H1 (cell line): ENCODE measurements at regions not wholly inside any gene's neighbourhood (a gene's known extent, or its start where the extent isn't known, plus 50 kb on each side); places are given as distances from the start of the nearest gene placed in this dataset.

Source experiments
- CTCF ChIA-PET: fragments of 300-600 bp; sonication (Branson Sonifier 250); formaldehyde crosslinking; loops from one replicate; lab custom pipeline; 2021; ENCODE audit not compliant: partially characterized antibody; lab: Charles Lee
- POLR2A ChIA-PET: fragments of 300-600 bp; sonication (Branson Sonifier 250); formaldehyde crosslinking; loops from one replicate; lab custom pipeline; 2021; ENCODE audit warnings: inconsistent platforms; ENCODE audit not compliant: partially characterized antibody; lab: Charles Lee
- DNase-seq, 2 experiments: peaks; one replicate each; pipeline versions ENCODE4 v3.0.0 to v3.0.0-alpha.2; 2010 to 2022; ENCODE audit warnings: low spot score in 2 of 2, low read depth in 1 of 2, mixed read lengths in 1 of 2
- FAIRE-seq: peaks from 2 replicates; lab custom pipeline; 2011; peaks lifted over from hg19 to GRCh38; lab: Jason Lieb, UNC
- H2AFZ ChIP-seq: 2 replicates; pipeline ENCODE4 v1.8.1; 2012; ENCODE audit warnings: low read length, inconsistent platforms
- H2AK5ac ChIP-seq: 2 replicates; pipeline ENCODE4 v1.6.1; 2013; ENCODE audit warnings: low read depth, low read length
- H2BK120ac ChIP-seq: replicated peaks from 2 replicates; pipeline ENCODE3; 2013; ENCODE audit warnings: low read depth, low read length, inconsistent platforms
- H2BK12ac ChIP-seq: 2 replicates; pipeline ENCODE4 v1.6.1; 2013; ENCODE audit warnings: low read depth, low read length
- H2BK15ac ChIP-seq: 2 replicates; pipeline ENCODE4 v1.6.1; 2013; ENCODE audit warnings: low read length
- H2BK20ac ChIP-seq: 2 replicates; pipeline ENCODE4 v1.6.1; 2013; ENCODE audit warnings: low read length
- H2BK5ac ChIP-seq: 2 replicates; pipeline ENCODE4 v1.6.1; 2013; ENCODE audit warnings: low read depth, low read length
- H3K14ac ChIP-seq: 2 replicates; pipeline ENCODE4 v1.6.1; 2013; ENCODE audit warnings: inconsistent platforms; ENCODE audit not compliant: insufficient read length
- H3K18ac ChIP-seq: 2 replicates; pipeline ENCODE4 v1.6.1; 2013; ENCODE audit warnings: low read length; ENCODE audit errors: extremely low read depth
- H3K23ac ChIP-seq: 2 replicates; pipeline ENCODE4 v1.6.1; 2013; ENCODE audit warnings: inconsistent platforms; ENCODE audit not compliant: insufficient read length
- H3K23me2 ChIP-seq: 2 replicates; pipeline ENCODE4 v1.6.1; 2013; ENCODE audit warnings: low read depth, low read length
- H3K27ac ChIP-seq: 2 replicates; pipeline ENCODE4 v1.6.1; 2011; ENCODE audit warnings: low read depth, low read length, inconsistent platforms
- H3K27me3 ChIP-seq, 4 experiments: replicated peaks in 1 of 4; 1 replicate in 1 of 4; 2 replicates in 3 of 4; pipeline versions ENCODE4 v1.6.1 to v1.8.1; 2011 to 2013; ENCODE audit warnings: low read length in 3 of 4, mild to moderate bottlenecking in 3 of 4, inconsistent platforms in 2 of 4, mixed read lengths in 2 of 4, moderate library complexity in 1 of 4; ENCODE audit not compliant: control insufficient read depth in 3 of 4, insufficient read depth in 3 of 4; ENCODE audit errors: extremely low read depth in 1 of 4
- H3K36me3 ChIP-seq, 4 experiments: 2 replicates each; pipeline versions ENCODE4 v1.6.1 to v1.8.1; 2011 to 2013; ENCODE audit warnings: mild to moderate bottlenecking in 4 of 4, low read length in 3 of 4, moderate library complexity in 2 of 4, control low read depth in 1 of 4, inconsistent platforms in 1 of 4; ENCODE audit not compliant: insufficient read depth in 4 of 4, control insufficient read depth in 2 of 4
- H3K4ac ChIP-seq: replicated peaks from 2 replicates; pipeline ENCODE3; 2013; ENCODE audit warnings: low read length, low read depth, mixed read lengths, inconsistent platforms; ENCODE audit not compliant: insufficient read length
- H3K4me1 ChIP-seq, 4 experiments: replicated peaks in 1 of 4; 1 replicate in 1 of 4; 2 replicates in 3 of 4; pipeline versions ENCODE4 v1.6.1 to v1.8.1; 2011 to 2013; ENCODE audit warnings: low read length in 3 of 4, inconsistent platforms in 2 of 4, mixed read lengths in 1 of 4; ENCODE audit not compliant: insufficient read depth in 4 of 4, control insufficient read depth in 3 of 4
- H3K4me2 ChIP-seq, 2 experiments: 2 replicates each; pipeline versions ENCODE4 v1.6.1 to v1.8.1; 2011 to 2013; ENCODE audit warnings: low read depth in 2 of 2, low read length in 2 of 2, control low read depth in 1 of 2, inconsistent platforms in 1 of 2, mild to moderate bottlenecking in 1 of 2; ENCODE audit not compliant: insufficient read depth in 1 of 2
- H3K4me3 ChIP-seq, 4 experiments: fragments of 200-600, 300-600 bp in 1 of 4; sonication (generic), shearing (Covaris generic), sonication (Bioruptor Twin) in 1 of 4; 2 replicates each; pipeline versions ENCODE4 v1.5.1 to v1.8.1; 2011 to 2016; ENCODE audit warnings: low read length in 4 of 4, low read depth in 3 of 4, control low read depth in 2 of 4, inconsistent platforms in 2 of 4, mild to moderate bottlenecking in 2 of 4, mixed read lengths in 1 of 4, moderate library complexity in 1 of 4; ENCODE audit not compliant: insufficient read depth in 2 of 4; ENCODE audit errors: extremely low read depth in 1 of 4
- H3K56ac ChIP-seq: replicated peaks from 2 replicates; pipeline ENCODE3; 2013; ENCODE audit warnings: low read depth, mild to moderate bottlenecking, mixed read lengths, low read length, inconsistent platforms; ENCODE audit not compliant: insufficient read length
- H3K79me1 ChIP-seq: 2 replicates; pipeline ENCODE4 v1.6.1; 2013; ENCODE audit warnings: low read depth, low read length, control low read depth
- H3K79me2 ChIP-seq, 2 experiments: 2 replicates each; pipeline versions ENCODE4 v1.6.1 to v1.8.1; 2012 to 2013; ENCODE audit warnings: low read length in 2 of 2, mild to moderate bottlenecking in 2 of 2, inconsistent platforms in 1 of 2; ENCODE audit not compliant: insufficient read depth in 2 of 2, control insufficient read depth in 1 of 2
- H3K9ac ChIP-seq, 4 experiments: replicated peaks in 1 of 4; 1 replicate in 1 of 4; 2 replicates in 3 of 4; pipeline versions ENCODE4 v1.6.1 to v1.8.1; 2011 to 2013; ENCODE audit warnings: low read depth in 3 of 4, low read length in 3 of 4, control low read depth in 2 of 4, mild to moderate bottlenecking in 2 of 4, moderate library complexity in 2 of 4, inconsistent platforms in 1 of 4; ENCODE audit errors: extremely low read depth in 1 of 4
- H3K9me3 ChIP-seq, 2 experiments: 2 replicates each; pipeline versions ENCODE4 v1.6.1 to v1.8.1; 2012 to 2013; ENCODE audit warnings: mild to moderate bottlenecking in 2 of 2, moderate library complexity in 2 of 2, control low read depth in 1 of 2, inconsistent platforms in 1 of 2, low read depth in 1 of 2, low read length in 1 of 2, mixed read lengths in 1 of 2; ENCODE audit not compliant: insufficient read depth in 2 of 2
- H4K20me1 ChIP-seq, 2 experiments: replicated peaks in 1 of 2; 2 replicates each; pipeline versions ENCODE3 to v1.8.1; 2011 to 2013; ENCODE audit warnings: inconsistent platforms in 2 of 2, low read length in 2 of 2, mild to moderate bottlenecking in 1 of 2; ENCODE audit not compliant: insufficient read depth in 2 of 2, control insufficient read depth in 1 of 2
- H4K5ac ChIP-seq: 2 replicates; pipeline ENCODE4 v1.6.1; 2013; ENCODE audit warnings: low read length, low read depth, mixed read lengths, inconsistent platforms; ENCODE audit not compliant: insufficient read length
- H4K8ac ChIP-seq: 2 replicates; pipeline ENCODE4 v1.8.0; 2013; ENCODE audit warnings: mild to moderate bottlenecking, moderate library complexity, low read length, inconsistent platforms; ENCODE audit not compliant: insufficient read depth; ENCODE audit errors: extremely low read depth
- H4K91ac ChIP-seq: replicated peaks from 2 replicates; pipeline ENCODE3; 2013; ENCODE audit warnings: low read length, mixed read lengths, inconsistent platforms; ENCODE audit not compliant: insufficient read length
- ATF3 ChIP-seq: IDR thresholded peaks from 2 replicates; pipeline ENCODE4 v1.6.1; 2011; ENCODE audit warnings: low read depth, mild to moderate bottlenecking, low read length; ENCODE audit not compliant: insufficient read depth
- CBX5 ChIP-seq: fragments of 300-800, 300-1000 bp; sonication (generic); IDR thresholded peaks from 2 replicates; pipeline ENCODE4 v1.7.1; 2016; ENCODE audit warnings: antibody characterized with exemption, low read length, low read depth
- E2F6 ChIP-seq: IDR thresholded peaks from 2 replicates; pipeline ENCODE4 v1.6.1; 2012; ENCODE audit warnings: inconsistent platforms
- FOSL1 ChIP-seq: IDR thresholded peaks from 2 replicates; pipeline ENCODE4 v1.6.1; 2011; ENCODE audit warnings: mild to moderate bottlenecking, low read depth, low read length, moderate library complexity; ENCODE audit not compliant: insufficient read depth
- GTF2F1 ChIP-seq: IDR thresholded peaks from 2 replicates; pipeline ENCODE4 v1.6.1; 2012; ENCODE audit warnings: low read depth, low read length, improper control_type of control experiment, borderline replicate concordance
- KDM5A ChIP-seq: fragments of 200-600 bp; IDR thresholded peaks from 2 replicates; pipeline ENCODE4 v1.7.1; 2012; ENCODE audit warnings: mild to moderate bottlenecking, low read length, inconsistent platforms, mixed read lengths
- MAX ChIP-seq: IDR thresholded peaks from 2 replicates; pipeline ENCODE4 v1.6.1; 2012; ENCODE audit warnings: inconsistent platforms
- POLR2A ChIP-seq, 2 experiments: IDR thresholded peaks; 1 replicate in 1 of 2; 2 replicates in 1 of 2; pipeline ENCODE4 v1.6.1; 2011; ENCODE audit warnings: low read depth in 2 of 2, low read length in 2 of 2, mild to moderate bottlenecking in 2 of 2; ENCODE audit errors: control extremely low read depth in 1 of 2
- POU5F1 ChIP-seq: IDR thresholded peaks from 2 replicates; pipeline ENCODE4 v1.6.1; 2011; ENCODE audit warnings: low read depth, mild to moderate bottlenecking, low read length, moderate library complexity
- RAD21 ChIP-seq, 2 experiments: IDR thresholded peaks in 1 of 2; conservative IDR thresholded peaks in 1 of 2; 2 replicates each; pipeline ENCODE4 v1.6.1; 2011; ENCODE audit warnings: low read depth in 2 of 2, low read length in 2 of 2, improper control_type of control experiment in 1 of 2, inconsistent platforms in 1 of 2, mild to moderate bottlenecking in 1 of 2, moderate library complexity in 1 of 2
- SAP30 ChIP-seq: fragments of 300-600 bp; sonication (generic); IDR thresholded peaks from 2 replicates; pipeline ENCODE4 v1.7.1; 2012; ENCODE audit warnings: low read length, moderate library complexity, mild to moderate bottlenecking, inconsistent platforms; ENCODE audit not compliant: insufficient read depth, insufficient replicate concordance
- SIRT6 ChIP-seq: IDR thresholded peaks from one replicate; pipeline ENCODE4 v1.7.1; 2012; ENCODE audit warnings: low read length, inconsistent platforms
- WGBS, 2 experiments: shearing (Covaris generic) in 1 of 2; methylation state at CpG; one replicate each; pipeline versions ENCODE4 v1.1.6 to v1.1.7; 2013 to 2015; ENCODE audit warnings: low lambda C conversion rate in 2 of 2, mixed read lengths in 2 of 2, inconsistent platforms in 1 of 2, low coverage in 1 of 2, missing lambda C conversion rate in 1 of 2; ENCODE audit not compliant: insufficient replicate concordance in 2 of 2, insufficient coverage in 1 of 2, insufficient read length in 1 of 2; ENCODE audit errors: extremely low coverage in 1 of 2, missing lambda C conversion rate in 1 of 2; 5-methylcytosine and 5-hydroxymethylcytosine counted together

- Histone ChIP-seq H3K4me1 (peaks cover 2 to 5% (median 4%) of the 10 kb centered on the region in 4 experiments; a peak in 5 of 7 replicates), H3K23ac (no peak overlapping the region), H2BK12ac (no peak overlapping the region), H3K9ac (no peak overlapping the region), H3K27ac (no peak overlapping the region), H2BK120ac (no peak overlapping the region), H3K27me3 (no peaks in the 10 kb centered on the region), H2AFZ (no peak overlapping the region), H3K14ac (no peak overlapping the region), H3K4me2 (no peak overlapping the region), H4K20me1 (no peaks in the 10 kb centered on the region), H2BK5ac (no peak overlapping the region), H4K91ac (no peak overlapping the region), H2AK5ac (no peak overlapping the region), H3K79me2 (no peaks in the 10 kb centered on the region), H4K5ac (no peak overlapping the region), H3K9me3 (no peaks in the 10 kb centered on the region), H3K4me3 (no peak overlapping the region), H2BK20ac (no peak overlapping the region), H3K18ac (no peak overlapping the region), H4K8ac (no peak overlapping the region), H3K56ac (no peak overlapping the region), H2BK15ac (no peak overlapping the region), H3K79me1 (no peaks in the 10 kb centered on the region), H3K36me3 (no peaks in the 10 kb centered on the region), H3K23me2 (no peaks in the 10 kb centered on the region), H3K4ac (no peak overlapping the region)
- no peak for DNase-seq
- FAIRE-seq: no peak
- POLR2A ChIA-PET: no interaction called here
- CTCF ChIA-PET: interaction anchor here (0.5 to 1.3 kb wide), 2 partner anchors 42 to 649 kb away, joined by 3 to 5 read pairs; no protein-coding TSS in a partner anchor
- 89% methylated on average over 5 of the region's 5 CpGs; no CpG with 5 or more reads in 1 of the 2 experiments for WGBS, 2 experiments
- no peak for TF ChIP-seq POU5F1
- no peak for TF ChIP-seq SIRT6
- no peak for TF ChIP-seq GTF2F1
- no peak for TF ChIP-seq E2F6
- TF ChIP-seq RAD21 (IDR thresholded peaks at IDR 0.05 in 1 of 2, conservative IDR thresholded peaks at IDR 0.05 in 1 of 2; ENCODE audit: low read depth in 2 of 2, low read length in 2 of 2): no peak
- no peak for TF ChIP-seq POLR2A (IDR thresholded peaks at IDR 0.05; ENCODE audit: control extremely low read depth in 1 of 2, low read depth in 2 of 2, low read length in 2 of 2)
- no peak for TF ChIP-seq CBX5
- TF ChIP-seq FOSL1: no peak
- TF ChIP-seq ATF3: no peak
- TF ChIP-seq SAP30: no peak
- TF ChIP-seq KDM5A: no peak
- no peak for TF ChIP-seq MAX
These were observed 412.9 kb downstream of the SLC4A3 start for GRCh38 chr2:220040346-220040745.
